ENCODE measurements at regions not wholly inside any gene's neighbourhood (a gene's known extent, or its start where the extent isn't known, plus 50 kb on each side); places are given as distances from the start of the nearest gene placed in this dataset.

- TF ChIP-seq EZH2 (IDR thresholded peaks at IDR 0.05; ENCODE audit: insufficient read depth, poor library complexity, severe bottlenecking) (no peak), EZH2phosphoT487 (IDR thresholded peaks at IDR 0.05; ENCODE audit: insufficient read depth, low read depth) (no peak)
Measured at GRCh38 chr9:13369431-13369830, 89.9 kb upstream of the MPDZ start.

Measured in GM23248 (cell line).